GM23338 (cell line): ENCODE measurements at regions not wholly inside any gene's neighbourhood (a gene's known extent, or its start where the extent isn't known, plus 50 kb on each side); places are given as distances from the start of the nearest gene placed in this dataset.

Source experiments
- ATAC-seq: fragments of 200-7000 bp; cut with Tn5 transposase; 3 replicates; pipeline ENCODE4 v1.9.1; 2020
- DNase-seq: peaks from one replicate; pipeline ENCODE4 v3.0.0-alpha.2; 2015; ENCODE audit warnings: low spot score
- H2AFZ ChIP-seq: fragments of 200-600 bp; sonication (generic); 2 replicates; pipeline ENCODE4 v1.8.0; 2016; ENCODE audit warnings: antibody characterized with exemption, mild to moderate bottlenecking, moderate library complexity
- H3F3A ChIP-seq: fragments of 200-600 bp; sonication (generic); replicated peaks from 2 replicates; pipeline ENCODE4 v1.8.0; 2017; ENCODE audit warnings: antibody characterized with exemption, mixed run types, low read depth
- H3K27ac ChIP-seq: fragments of 200-600 bp; sonication (generic); 2 replicates; pipeline ENCODE4 v1.6.1; 2016; ENCODE audit warnings: low read depth
- H3K27me3 ChIP-seq: fragments of 200-600 bp; sonication (generic); 2 replicates; pipeline ENCODE4 v1.8.0; 2016; ENCODE audit warnings: mild to moderate bottlenecking, mixed run types, moderate library complexity; ENCODE audit not compliant: insufficient read depth
- H3K36me3 ChIP-seq: fragments of 200-600 bp; sonication (generic); 2 replicates; pipeline ENCODE4 v1.8.0; 2016; ENCODE audit warnings: mild to moderate bottlenecking; ENCODE audit not compliant: insufficient read depth
- H3K4me1 ChIP-seq: fragments of 200-600 bp; sonication (generic); 2 replicates; pipeline ENCODE4 v1.8.0; 2016; ENCODE audit warnings: mild to moderate bottlenecking, moderate library complexity; ENCODE audit not compliant: insufficient read depth
- H3K4me2 ChIP-seq: fragments of 200-600 bp; sonication (generic); 2 replicates; pipeline ENCODE4 v1.7.1; 2017; ENCODE audit warnings: mixed run types
- H3K4me3 ChIP-seq: fragments of 200-600 bp; sonication (generic); 2 replicates; pipeline ENCODE4 v1.6.1; 2016; ENCODE audit warnings: mixed run types
- H3K79me2 ChIP-seq: fragments of 200-600 bp; sonication (generic); replicated peaks from 2 replicates; pipeline ENCODE4 v1.8.0; 2017; ENCODE audit warnings: mild to moderate bottlenecking; ENCODE audit not compliant: insufficient read depth
- H3K9me2 ChIP-seq: fragments of 200-600 bp; sonication (generic); 2 replicates; pipeline ENCODE4 v1.8.0; 2017; ENCODE audit not compliant: insufficient read depth
- H4K20me1 ChIP-seq: fragments of 200-600 bp; sonication (generic); replicated peaks from 2 replicates; pipeline ENCODE4 v1.8.0; 2017; ENCODE audit warnings: mild to moderate bottlenecking; ENCODE audit not compliant: insufficient read depth
- H3K27ac Mint-ChIP-seq: 2 replicates; pipeline ENCODE4 v1.8.0; 2020; ENCODE audit warnings: inconsistent platforms, mild to moderate bottlenecking, moderate library complexity, mixed read lengths
- H3K27me3 Mint-ChIP-seq: 3 replicates; pipeline ENCODE4 v1.8.0; 2022; ENCODE audit warnings: low read depth, mild to moderate bottlenecking, moderate library complexity, mixed read lengths, inconsistent platforms; ENCODE audit not compliant: insufficient read depth, poor library complexity
- H3K36me3 Mint-ChIP-seq: 3 replicates; pipeline ENCODE4 v1.8.0; 2021; ENCODE audit warnings: low read depth, mild to moderate bottlenecking, inconsistent platforms, moderate library complexity, mixed read lengths
- H3K4me1 Mint-ChIP-seq: 3 replicates; pipeline ENCODE4 v1.8.0; 2020; ENCODE audit warnings: mild to moderate bottlenecking, inconsistent platforms, mixed read lengths
- H3K4me3 Mint-ChIP-seq: 3 replicates; pipeline ENCODE4 v1.8.0; 2021; ENCODE audit warnings: moderate library complexity, mild to moderate bottlenecking, inconsistent platforms, mixed read lengths
- H3K9me3 Mint-ChIP-seq: 3 replicates; pipeline ENCODE4 v1.8.0; 2020; ENCODE audit warnings: moderate library complexity, mild to moderate bottlenecking, inconsistent platforms, mixed read lengths
- CTCF ChIP-seq, 2 experiments: fragments of 200-600 bp in 1 of 2; sonication (generic) in 1 of 2; conservative IDR thresholded peaks; 2 replicates each; pipeline versions ENCODE4 v1.5.1 to v1.6.1; 2016 to 2017; ENCODE audit warnings: antibody characterized with exemption in 2 of 2, low read depth in 2 of 2, mild to moderate bottlenecking in 2 of 2, moderate library complexity in 1 of 2
- EZH2phosphoT487 ChIP-seq: fragments of 200-600 bp; sonication (generic); IDR thresholded peaks from one replicate; pipeline ENCODE4 v1.8.1; 2018; ENCODE audit warnings: antibody characterized with exemption; ENCODE audit not compliant: unreplicated experiment
- NANOG ChIP-seq: IDR thresholded peaks from 2 replicates; pipeline ENCODE4 v1.6.1; 2016; ENCODE audit warnings: antibody characterized with exemption, borderline replicate concordance
- REST ChIP-seq: IDR thresholded peaks from one replicate; pipeline ENCODE4 v1.6.1; 2018; ENCODE audit warnings: antibody characterized with exemption; ENCODE audit not compliant: unreplicated experiment
- ZNF462 ChIP-seq: fragments of 250-450 bp; sonication (Bioruptor Pico); IDR thresholded peaks from 2 replicates; pipeline ENCODE4 v1.5.0; 2020; ENCODE audit warnings: mild to moderate bottlenecking, moderate library complexity

GRCh38 chr6:9539231-9539755 is 875.6 kb downstream of the TFAP2A start:
- H3K4me3 ChIP-seq: no peak overlapping the region
- TF ChIP-seq CTCF (conservative IDR thresholded peaks at IDR 0.05; ENCODE audit: low read depth in 2 of 2) (no peak), EZH2phosphoT487 (no peak), ZNF462 (CRISPR knock-in tag) (no peak), NANOG (no peak), REST (no peak)
- H4K20me1 ChIP-seq: no peaks in the 10 kb centered on the region
- no peaks in the 10 kb centered on the region for H3K4me1 Mint-ChIP-seq
- no peaks in the 10 kb centered on the region for H3K36me3 ChIP-seq
- H3K27me3 Mint-ChIP-seq: no peaks in the 10 kb centered on the region
- H3K4me2 ChIP-seq: no peak overlapping the region
- no peaks in the 10 kb centered on the region for H3K36me3 Mint-ChIP-seq
- H3K27ac Mint-ChIP-seq: no peak overlapping the region
- H3K4me3 Mint-ChIP-seq: no peak overlapping the region
- H2AFZ ChIP-seq: no peak overlapping the region
- H3K9me3 Mint-ChIP-seq: no peaks in the 10 kb centered on the region
- H3F3A ChIP-seq: no peaks in the 10 kb centered on the region
- no peaks in the 10 kb centered on the region for H3K9me2 ChIP-seq
- H3K27ac ChIP-seq: no peak overlapping the region
- ATAC-seq: no peak
- H3K79me2 ChIP-seq: no peaks in the 10 kb centered on the region
- 0 out of 2 replicates have a peak, but pooled peaks cover 3% of the 10 kb centered on the region for H3K4me1 ChIP-seq
- no peak for DNase-seq
- H3K27me3 ChIP-seq: no peaks in the 10 kb centered on the region
